MCF 10A (cell line): ENCODE measurements at regions not wholly inside any gene's neighbourhood (a gene's known extent, or its start where the extent isn't known, plus 50 kb on each side); places are given as distances from the start of the nearest gene placed in this dataset.

Source experiments
- BruUV-seq: library from RNA; stranded (reverse); fragments of 400-500 nt; replicated peaks from 2 replicates; lab custom pipeline; 2021; lab: Mats Ljungman, UMichigan
- CTCF ChIA-PET: fragments of 300-600 bp; sonication (Branson Sonifier 250); formaldehyde crosslinking; extraction: SDS; loops from one replicate; lab custom pipeline; 2021; ENCODE audit warnings: antibody characterized with exemption, inconsistent platforms; lab: Yijun Ruan, JAX
- POLR2A ChIA-PET: fragments of 300-600, 350-650 bp; sonication (Branson Sonifier 250); formaldehyde crosslinking; extraction: SDS; loops from one replicate; lab custom pipeline; 2020; ENCODE audit warnings: antibody characterized with exemption, inconsistent platforms; lab: Yijun Ruan, JAX
- DNase-seq: peaks from one replicate; pipeline ENCODE4 v3.0.0-alpha.2; 2018; ENCODE audit not compliant: unreplicated experiment
- H3K27ac Mint-ChIP-seq: one replicate; pipeline ENCODE4 v1.8.0; 2022; ENCODE audit warnings: mild to moderate bottlenecking, low read depth, mixed read lengths; ENCODE audit not compliant: unreplicated experiment
- H3K27me3 Mint-ChIP-seq: one replicate; pipeline ENCODE4 v1.8.0; 2022; ENCODE audit warnings: mixed read lengths; ENCODE audit not compliant: insufficient read depth, unreplicated experiment
- H3K36me3 Mint-ChIP-seq: one replicate; pipeline ENCODE4 v1.8.0; 2022; ENCODE audit warnings: mild to moderate bottlenecking, moderate library complexity, mixed read lengths; ENCODE audit not compliant: insufficient read depth, unreplicated experiment
- H3K4me1 Mint-ChIP-seq: one replicate; pipeline ENCODE4 v1.8.0; 2022; ENCODE audit warnings: mixed read lengths; ENCODE audit not compliant: insufficient read depth, unreplicated experiment
- H3K4me3 Mint-ChIP-seq: one replicate; pipeline ENCODE4 v1.8.0; 2022; ENCODE audit warnings: mild to moderate bottlenecking, moderate library complexity, mixed read lengths; ENCODE audit not compliant: unreplicated experiment
- H3K9me3 Mint-ChIP-seq: one replicate; pipeline ENCODE4 v1.8.0; 2022; ENCODE audit warnings: mixed read lengths; ENCODE audit not compliant: unreplicated experiment
- intact Hi-C: fragments of 100-400 bp; cut with micrococcal nuclease; formaldehyde crosslinking; loops from 2 replicates; pipeline ENCODE4 v1.14.1; 2022
- TF ChIP-seq, protein P1 (sequence below): fragments of 200-600 bp; IDR thresholded peaks from one replicate; pipeline ENCODE4 v1.8.0; 2022; ENCODE audit warnings: antibody characterized with exemption, mild to moderate bottlenecking; ENCODE audit not compliant: unreplicated experiment

DNA sequence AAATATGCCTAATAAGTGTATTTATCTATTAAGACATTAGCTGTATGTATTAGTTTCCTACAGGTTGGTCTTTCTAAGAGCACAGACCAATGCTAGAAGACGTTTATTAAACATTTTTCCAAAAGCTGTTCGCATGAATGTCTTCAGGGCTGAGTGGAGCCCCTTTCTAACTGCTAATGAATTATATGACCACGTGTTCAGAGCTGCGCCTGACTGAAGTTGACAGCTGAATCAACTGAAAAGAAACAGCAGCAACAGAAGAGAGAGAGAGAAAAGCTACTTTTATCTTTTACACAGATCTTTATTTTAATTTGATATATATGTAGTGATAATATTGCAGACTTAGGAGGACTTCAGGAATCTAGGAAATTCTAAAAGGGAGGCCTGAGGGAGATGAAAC lies 75.2 kb upstream of the ARID1B start:
- ChIA-PET CTCF (interaction anchor here (0.7 kb wide), 1 partner anchor 68 kb away, joined by 3 read pairs; no protein-coding TSS in a partner anchor), POLR2A (interaction anchor here (1.3 kb wide), 1 partner anchor 18 kb away, joined by 3 read pairs; no protein-coding TSS in a partner anchor)
- no peaks in the 10 kb centered on the region for H3K9me3 Mint-ChIP-seq
- intact Hi-C loops, result no loop called here
- no peak for DNase-seq
- H3K36me3 Mint-ChIP-seq, result no peaks in the 10 kb centered on the region
- TF ChIP-seq, protein P1, sequence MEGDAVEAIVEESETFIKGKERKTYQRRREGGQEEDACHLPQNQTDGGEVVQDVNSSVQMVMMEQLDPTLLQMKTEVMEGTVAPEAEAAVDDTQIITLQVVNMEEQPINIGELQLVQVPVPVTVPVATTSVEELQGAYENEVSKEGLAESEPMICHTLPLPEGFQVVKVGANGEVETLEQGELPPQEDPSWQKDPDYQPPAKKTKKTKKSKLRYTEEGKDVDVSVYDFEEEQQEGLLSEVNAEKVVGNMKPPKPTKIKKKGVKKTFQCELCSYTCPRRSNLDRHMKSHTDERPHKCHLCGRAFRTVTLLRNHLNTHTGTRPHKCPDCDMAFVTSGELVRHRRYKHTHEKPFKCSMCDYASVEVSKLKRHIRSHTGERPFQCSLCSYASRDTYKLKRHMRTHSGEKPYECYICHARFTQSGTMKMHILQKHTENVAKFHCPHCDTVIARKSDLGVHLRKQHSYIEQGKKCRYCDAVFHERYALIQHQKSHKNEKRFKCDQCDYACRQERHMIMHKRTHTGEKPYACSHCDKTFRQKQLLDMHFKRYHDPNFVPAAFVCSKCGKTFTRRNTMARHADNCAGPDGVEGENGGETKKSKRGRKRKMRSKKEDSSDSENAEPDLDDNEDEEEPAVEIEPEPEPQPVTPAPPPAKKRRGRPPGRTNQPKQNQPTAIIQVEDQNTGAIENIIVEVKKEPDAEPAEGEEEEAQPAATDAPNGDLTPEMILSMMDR, result no peak
- no peak overlapping the region for H3K4me3 Mint-ChIP-seq
- no TSS peak for BruUV-seq
- H3K27me3 Mint-ChIP-seq, result no peaks in the 10 kb centered on the region
- no peak overlapping the region for H3K27ac Mint-ChIP-seq
- H3K4me1 Mint-ChIP-seq, result peaks cover 11% of the 10 kb centered on the region

DNA sequence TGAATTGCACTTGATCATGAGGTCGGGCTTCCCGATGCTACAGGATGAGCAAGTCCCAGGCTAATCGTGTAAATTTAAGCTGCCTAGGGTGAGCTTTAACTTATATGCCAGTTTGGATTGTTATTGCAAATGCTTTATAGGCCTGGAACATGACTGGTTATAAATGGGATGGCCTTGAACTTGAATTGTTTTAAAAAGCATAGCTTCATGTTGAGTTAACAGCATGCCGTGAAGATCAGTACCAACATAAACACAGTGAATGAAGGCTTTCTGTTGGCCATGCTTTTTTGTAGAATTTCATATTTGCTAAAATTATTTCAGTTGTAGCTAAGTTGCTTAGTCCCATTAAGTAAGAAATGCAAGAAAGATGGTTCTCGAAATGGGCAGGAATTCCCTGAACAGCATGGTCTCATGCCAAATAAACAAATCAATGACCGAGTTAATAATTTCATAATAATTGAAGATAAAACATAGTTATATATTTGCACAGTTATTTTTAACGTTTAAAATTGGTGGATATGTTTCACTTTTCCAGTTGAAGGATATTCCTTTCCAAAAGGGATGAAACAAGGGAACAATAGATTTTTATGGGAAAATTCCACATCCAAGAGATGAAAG lies 76.6 kb upstream of the ARID1B start:
- H3K4me3 Mint-ChIP-seq, result no peak overlapping the region
- ChIA-PET POLR2A (interaction anchor here (0.7 to 3.0 kb wide), 7 partner anchors 14 to 91 kb away, joined by 3 to 17 read pairs (median 4); no protein-coding TSS in a partner anchor), CTCF (no interaction called here)
- no peaks in the 10 kb centered on the region for H3K9me3 Mint-ChIP-seq
- H3K4me1 Mint-ChIP-seq, result peaks cover 11% of the 10 kb centered on the region
- no TSS peak for BruUV-seq
- no peak overlapping the region for H3K27ac Mint-ChIP-seq
- H3K27me3 Mint-ChIP-seq, result no peaks in the 10 kb centered on the region
- intact Hi-C loops, result no loop called here
- DNase-seq, result no peak
- TF ChIP-seq, protein P1, result no peak
- H3K36me3 Mint-ChIP-seq, result no peaks in the 10 kb centered on the region

DNA sequence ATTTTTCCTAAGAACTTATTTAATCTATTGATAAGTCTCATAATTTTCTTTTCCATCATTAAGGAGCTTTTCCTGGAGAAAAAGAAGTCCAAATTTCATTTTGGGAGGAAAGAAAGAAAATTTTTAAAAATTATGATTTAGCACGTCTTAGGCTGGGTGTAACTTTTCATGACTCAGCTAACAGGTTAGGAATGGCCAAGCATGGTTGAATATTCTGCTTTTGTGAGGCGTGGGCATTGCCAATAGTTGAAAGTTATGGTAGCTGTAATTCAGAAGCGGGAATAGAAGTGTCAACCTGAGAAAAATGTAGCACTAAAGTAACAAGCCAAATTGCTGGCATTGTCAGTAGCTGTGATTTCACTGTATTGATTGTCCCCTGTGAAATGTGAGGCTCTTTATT lies 77.2 kb upstream of the ARID1B start:
- H3K4me3 Mint-ChIP-seq, result no peak overlapping the region
- no peaks in the 10 kb centered on the region for H3K9me3 Mint-ChIP-seq
- no peak for DNase-seq
- TF ChIP-seq, protein P1, result no peak
- no peak overlapping the region for H3K27ac Mint-ChIP-seq
- intact Hi-C loops, result no loop called here
- H3K27me3 Mint-ChIP-seq, result no peaks in the 10 kb centered on the region
- peaks cover 11% of the 10 kb centered on the region for H3K4me1 Mint-ChIP-seq
- H3K36me3 Mint-ChIP-seq, result no peaks in the 10 kb centered on the region
- CTCF ChIA-PET, result interaction anchor here (0.8 kb wide), 1 partner anchor 10 kb away, joined by 3 read pairs; no protein-coding TSS in a partner anchor
- BruUV-seq, result no TSS peak
- POLR2A ChIA-PET, result interaction anchor here (0.7 to 3.0 kb wide), 7 partner anchors 13 to 92 kb away, joined by 3 to 17 read pairs (median 3); no protein-coding TSS in a partner anchor

DNA sequence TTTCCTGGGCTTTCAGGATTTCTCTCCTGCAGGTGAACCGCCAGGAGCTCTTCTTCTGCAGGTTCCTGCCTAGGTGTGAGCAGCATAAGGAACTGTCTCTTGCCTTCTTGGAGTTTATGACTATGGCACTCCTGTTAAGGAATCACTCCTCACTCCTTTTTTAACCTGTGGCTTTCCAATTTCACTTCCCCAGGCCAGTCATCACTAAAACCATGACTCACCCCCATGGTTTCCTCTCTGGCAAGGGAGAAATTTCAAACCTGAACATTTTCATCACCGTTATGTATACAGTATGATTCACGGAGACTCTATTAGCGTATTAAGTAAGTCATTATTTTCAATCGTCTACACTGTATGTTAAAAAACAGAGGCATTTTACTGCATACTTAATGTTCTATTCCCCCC lies 78.2 kb upstream of the ARID1B start:
- H3K27me3 Mint-ChIP-seq, result no peaks in the 10 kb centered on the region
- DNase-seq, result peak; percentile 90
- POLR2A ChIA-PET, result interaction anchor here (0.6 to 3.0 kb wide), 4 partner anchors 12 to 460 kb away, joined by 3 to 17 read pairs (median 4); partner anchors contain the start of gene ARID1B

More for the DNA sequence above, 78.2 kb upstream of the ARID1B start:
- Mint-ChIP-seq H3K27ac (no peak overlapping the region), H3K4me1 (peaks cover 11% of the 10 kb centered on the region), H3K9me3 (no peaks in the 10 kb centered on the region), H3K36me3 (no peaks in the 10 kb centered on the region), H3K4me3 (no peak overlapping the region)
- CTCF ChIA-PET, result no interaction called here
- intact Hi-C loops, result no loop called here
- TF ChIP-seq, protein P1, result no peak
- BruUV-seq, result no TSS peak
